ENCODE measurements at regions not wholly inside any gene's neighbourhood (a gene's known extent, or its start where the extent isn't known, plus 50 kb on each side); places are given as distances from the start of the nearest gene placed in this dataset.

- no peak for TF ChIP-seq ATF2 (CRISPR knock-in tag; IDR thresholded peaks at IDR 0.05)
- TF ChIP-seq CHD2 (IDR thresholded peaks at IDR 0.05; ENCODE audit: low read depth, low read length): no peak
Measured at GRCh38 chr4:10917566-10917965, 233.0 kb upstream of the CLNK start (continued).

- in situ Hi-C loops (cut with MboI): no loop called here
- Histone ChIP-seq H3K9me1 (ENCODE audit: control insufficient read depth, insufficient read depth, low read length) (no peaks in the 10 kb centered on the region), H3K4me2 (ENCODE audit: insufficient read depth, low read length) (no peak overlapping the region), H4K20me1 (replicated peaks; ENCODE audit: control insufficient read depth, insufficient read depth, low read length) (no peaks in the 10 kb centered on the region), H3K4me3 (no peak overlapping the region), H3K27ac (ENCODE audit: extremely low read depth, low read depth, low read length) (no peak overlapping the region), H2AFZ (ENCODE audit: low read depth, low read length) (no peak overlapping the region), H3K27me3 (ENCODE audit: control insufficient read depth in 2 of 2, insufficient read depth in 2 of 2, low read length in 2 of 2) (no peaks in the 10 kb centered on the region), H3K9me3 (replicated peaks; ENCODE audit: control insufficient read depth, insufficient read depth, low read depth, low read length) (0 out of 2 replicates have a peak, but pooled peaks cover 1% of the 10 kb centered on the region), H3K9ac (ENCODE audit: insufficient read depth in 1 of 2, low read depth in 2 of 2, low read length in 2 of 2) (no peak overlapping the region), H3K79me2 (ENCODE audit: control insufficient read depth, insufficient read depth, low read length) (no peaks in the 10 kb centered on the region), H3K4me1 (replicated peaks in 1 of 2; ENCODE audit: control insufficient read depth in 2 of 2, insufficient read depth in 2 of 2, low read length in 2 of 2) (no peaks in the 10 kb centered on the region), H3K36me3 (ENCODE audit: control insufficient read depth, insufficient read depth, low read length) (no peaks in the 10 kb centered on the region)
- POLR2A ChIA-PET: no interaction called here
- FAIRE-seq: no peak
- WGBS (ENCODE audit: insufficient coverage, low coverage, missing lambda C conversion rate): 4% methylated on average over 5 of the region's 5 CpGs
- ATAC-seq: no peak
- DNase-seq (ENCODE audit: extremely low read depth in 1 of 4, low spot score in 3 of 4): no peak
- TF ChIP-seq HDGF (IDR thresholded peaks at IDR 0.05) (no peak), AFF1 (IDR thresholded peaks at IDR 0.05; ENCODE audit: low read depth in 1 of 2, partially characterized antibody in 2 of 2) (no peak), PTBP1 (IDR thresholded peaks at IDR 0.05; ENCODE audit: low read depth, low read length) (no peak), EP300 (IDR thresholded peaks at IDR 0.05; ENCODE audit: low read length) (no peak), SP2 (IDR thresholded peaks at IDR 0.05; ENCODE audit: extremely low read depth, low read depth, low read length, poor library complexity, severe bottlenecking) (no peak)
- no TSS peak for BruUV-seq (replicated peaks)
- intact Hi-C loops (cut with micrococcal nuclease): no loop called here
- CTCF ChIA-PET (ENCODE audit: low intra/inter-chr PET ratio): no interaction called here
Measured at GRCh38 chr4:10898072-10898471, 213.5 kb upstream of the CLNK start.
